Thyroid gland (tissue), 4 donors: ENCODE measurements at regions not wholly inside any gene's neighbourhood (a gene's known extent, or its start where the extent isn't known, plus 50 kb on each side); places are given as distances from the start of the nearest gene placed in this dataset.

ENCODE experiments used
- DNase-seq, 2 donors: peaks; one replicate each; pipeline ENCODE4 v3.0.0-alpha.2; 2019
- H3K27ac ChIP-seq, 3 donors: fragments of 200-600 bp; sonication (generic); 1 replicate in 2 of 3; 2 replicates in 1 of 3; pipeline ENCODE4 v1.5.1; 2016 to 2019; ENCODE audit warnings: mild to moderate bottlenecking in 1 of 3, moderate library complexity in 1 of 3
- H3K27me3 ChIP-seq: fragments of 200-600 bp; sonication (generic); one replicate; pipeline ENCODE4 v1.5.1; 2019
- H3K36me3 ChIP-seq, 2 donors: fragments of 200-600 bp; sonication (generic); one replicate each; pipeline ENCODE4 v1.5.1; 2016 to 2019
- H3K4me1 ChIP-seq, 2 donors: fragments of 200-600 bp; sonication (generic); one replicate each; pipeline ENCODE4 v1.5.1; 2017 to 2019
- H3K4me3 ChIP-seq, 3 donors: fragments of 200-600 bp; sonication (generic); replicated peaks in 1 of 3; 1 replicate in 2 of 3; 2 replicates in 1 of 3; pipeline ENCODE4 v1.5.1; 2016; ENCODE audit warnings: mild to moderate bottlenecking in 1 of 3
- H3K9me3 ChIP-seq: fragments of 200-600 bp; sonication (generic); one replicate; pipeline ENCODE4 v1.5.1; 2017
- CTCF ChIP-seq, 6 experiments: fragments of 200-600 bp in 3 of 6; fragments of 450-650 bp in 3 of 6; sonication (generic) in 3 of 6; IDR thresholded peaks; one replicate each; pipeline ENCODE4 v1.5.1; 2016 to 2019; ENCODE audit warnings: antibody characterized with exemption in 6 of 6, mild to moderate bottlenecking in 2 of 6, inconsistent platforms in 1 of 6, moderate library complexity in 1 of 6
- POLR2A ChIP-seq, 2 donors: fragments of 450-650 bp; IDR thresholded peaks; one replicate each; pipeline ENCODE4 v1.6.1; 2017; ENCODE audit warnings: antibody characterized with exemption in 2 of 2, mild to moderate bottlenecking in 2 of 2, moderate library complexity in 1 of 2
- whole genome bisulfite sequencing, 2 donors: methylation state at CpG; one replicate each; pipeline ENCODE4 v1.1.5; 2017; 5-methylcytosine and 5-hydroxymethylcytosine counted together
- intact Hi-C: fragments of 100-400 bp; cut with DNase I; formaldehyde crosslinking; loops from one replicate; pipeline ENCODE4 v1.15.1; 2023

GRCh38 chr4:127209580-127210095 is 423.1 kb upstream of the INTU start:
- WGBS, 2 donors = 90 to 96% methylated on average over 1 of the region's 1 CpG
- TF ChIP-seq POLR2A (IDR thresholded peaks at IDR 0.05) (no peak), CTCF (IDR thresholded peaks at IDR 0.05) (no peak)
- DNase-seq = no peak

GRCh38 chr4:127210893-127211649 is 421.7 kb upstream of the INTU start:
- Histone ChIP-seq H3K27me3 (no peaks in the 10 kb centered on the region), H3K4me1 (peaks cover 22 to 27% of the 10 kb centered on the region in 2 donors), H3K36me3 (no peaks in the 10 kb centered on the region), H3K27ac (peak overlapping the region; percentile 38 to 83 (median 53)), H3K4me3 (no peak overlapping the region), H3K9me3 (no peaks in the 10 kb centered on the region)
- intact Hi-C loops = no loop called here
- 40 to 42% methylated on average over 2 of the region's 2 CpGs for WGBS, 2 donors
- DNase-seq = peak; percentile 55 to 63
- TF ChIP-seq CTCF (IDR thresholded peaks at IDR 0.05) (no peak), POLR2A (IDR thresholded peaks at IDR 0.05) (no peak)

More at GRCh38 chr4:127209580-127210095, 423.1 kb upstream of the INTU start:
- Histone ChIP-seq H3K27me3 (no peaks in the 10 kb centered on the region), H3K4me1 (peaks cover 22 to 27% of the 10 kb centered on the region in 2 donors), H3K9me3 (no peaks in the 10 kb centered on the region), H3K27ac (no peak overlapping the region), H3K4me3 (no peak overlapping the region), H3K36me3 (no peaks in the 10 kb centered on the region)
- intact Hi-C loops = no loop called here

- H3K9me3 ChIP-seq = no peaks in the 10 kb centered on the region
- TF ChIP-seq POLR2A (IDR thresholded peaks at IDR 0.05) (no peak), CTCF (IDR thresholded peaks at IDR 0.05) (no peak)
- no peaks in the 10 kb centered on the region for H3K27me3 ChIP-seq
- peaks cover 22 to 27% of the 10 kb centered on the region in 2 donors for H3K4me1 ChIP-seq
- intact Hi-C loops = no loop called here
- 19 to 24% methylated on average over 4 of the region's 4 CpGs for WGBS, 2 donors
- no peak overlapping the region for H3K4me3 ChIP-seq
- H3K27ac ChIP-seq = peak overlapping the region; percentile 38 to 83 (median 53)
- no peaks in the 10 kb centered on the region for H3K36me3 ChIP-seq
- no peak for DNase-seq
These were observed 420.9 kb upstream of the INTU start for GRCh38 chr4:127211650-127212560.

- DNase-seq = no peak
- Histone ChIP-seq H3K36me3 (no peaks in the 10 kb centered on the region), H3K9me3 (no peaks in the 10 kb centered on the region), H3K27ac (peak overlapping the region in 2 of 3 donors; percentile 38 to 83), H3K27me3 (no peaks in the 10 kb centered on the region), H3K4me1 (peaks cover 22 to 27% of the 10 kb centered on the region in 2 donors), H3K4me3 (no peak overlapping the region)
- WGBS, 2 donors = 78 to 91% methylated on average over 4 of the region's 4 CpGs
- TF ChIP-seq POLR2A (IDR thresholded peaks at IDR 0.05) (no peak), CTCF (IDR thresholded peaks at IDR 0.05) (no peak)
- intact Hi-C loops = no loop called here
These were observed 420.1 kb upstream of the INTU start for GRCh38 chr4:127212701-127213100.
